Thoracic aorta (tissue), 2 donors: ENCODE measurements at regions not wholly inside any gene's neighbourhood (a gene's known extent, or its start where the extent isn't known, plus 50 kb on each side); places are given as distances from the start of the nearest gene placed in this dataset.

Experiments used
- ATAC-seq: fragments of 150-250 bp; one replicate; pipeline ENCODE4 v1.8.0; 2017; ENCODE audit warnings: low read depth; ENCODE audit not compliant: insufficient number of reproducible peaks, low FRiP score
- DNase-seq: peaks from one replicate; pipeline ENCODE4 v3.0.0-alpha.2; 2020; ENCODE audit warnings: low spot score
- H3K27ac ChIP-seq, 2 donors: fragments of 200-600 bp; sonication (generic); 1 replicate in 1 of 2; 2 replicates in 1 of 2; pipeline ENCODE4 v1.5.1; 2016; ENCODE audit warnings: mild to moderate bottlenecking in 2 of 2, moderate library complexity in 2 of 2
- H3K27me3 ChIP-seq: fragments of 200-600 bp; sonication (generic); replicated peaks from 2 replicates; pipeline ENCODE4 v1.6.0; 2016; ENCODE audit warnings: mild to moderate bottlenecking; ENCODE audit not compliant: insufficient read depth
- H3K36me3 ChIP-seq: fragments of 200-600 bp; sonication (generic); one replicate; pipeline ENCODE4 v1.5.1; 2016
- H3K4me1 ChIP-seq, 2 donors: fragments of 200-600 bp; sonication (generic); 1 replicate in 1 of 2; 2 replicates in 1 of 2; pipeline versions ENCODE4 v1.5.1 to v1.6.0; 2016; ENCODE audit warnings: low read depth in 2 of 2, mild to moderate bottlenecking in 1 of 2; ENCODE audit not compliant: control insufficient read depth in 1 of 2
- H3K4me3 ChIP-seq: fragments of 200-600 bp; sonication (generic); 2 replicates; pipeline ENCODE4 v1.5.1; 2016; ENCODE audit warnings: mild to moderate bottlenecking
- H3K9me3 ChIP-seq: fragments of 200-600 bp; sonication (generic); 2 replicates; pipeline ENCODE4 v1.5.1; 2016
- TF ChIP-seq, protein P1 (sequence below): fragments of 200-600 bp; sonication (generic); IDR thresholded peaks from one replicate; pipeline ENCODE4 v1.5.1; 2019; ENCODE audit warnings: antibody characterized with exemption

DNA sequence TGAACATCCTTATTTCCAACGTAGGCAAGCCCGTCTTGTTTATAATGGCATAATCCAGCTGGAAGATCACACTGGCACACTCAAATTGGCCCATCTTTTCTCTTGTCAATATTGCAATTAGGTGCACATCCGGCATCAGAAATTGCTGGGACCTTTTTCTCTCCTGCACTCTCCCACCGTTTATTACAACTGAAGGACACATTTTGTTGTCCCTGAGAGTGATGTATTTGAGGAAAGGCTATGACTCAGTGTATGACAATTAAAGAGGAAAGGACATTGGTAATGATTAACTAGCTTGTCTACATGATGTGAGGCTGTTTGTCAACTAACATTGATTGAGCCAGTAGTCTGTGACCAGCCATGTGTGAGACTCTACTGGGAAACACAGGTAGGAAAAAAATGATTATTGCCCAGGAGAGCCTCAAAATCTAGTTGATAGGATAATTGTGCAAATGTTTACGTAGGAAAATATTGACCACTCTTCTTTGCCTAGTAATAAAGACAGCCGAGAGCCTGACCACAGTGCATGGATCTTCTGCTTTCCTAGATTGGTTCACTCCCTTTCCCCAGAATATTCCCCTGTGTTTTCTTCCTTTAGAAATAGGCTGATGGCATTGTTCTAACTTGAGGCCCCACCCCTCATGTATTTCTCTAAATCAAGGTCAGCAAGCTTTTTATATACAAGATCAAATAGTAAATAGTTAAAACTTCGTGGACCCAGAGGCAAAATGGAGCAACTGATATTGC, 230.0 kb upstream of the BTBD3 start:
- no peaks in the 10 kb centered on the region for H3K27me3 ChIP-seq
- H3K4me3 ChIP-seq = no peak overlapping the region
- TF ChIP-seq, protein P1, sequence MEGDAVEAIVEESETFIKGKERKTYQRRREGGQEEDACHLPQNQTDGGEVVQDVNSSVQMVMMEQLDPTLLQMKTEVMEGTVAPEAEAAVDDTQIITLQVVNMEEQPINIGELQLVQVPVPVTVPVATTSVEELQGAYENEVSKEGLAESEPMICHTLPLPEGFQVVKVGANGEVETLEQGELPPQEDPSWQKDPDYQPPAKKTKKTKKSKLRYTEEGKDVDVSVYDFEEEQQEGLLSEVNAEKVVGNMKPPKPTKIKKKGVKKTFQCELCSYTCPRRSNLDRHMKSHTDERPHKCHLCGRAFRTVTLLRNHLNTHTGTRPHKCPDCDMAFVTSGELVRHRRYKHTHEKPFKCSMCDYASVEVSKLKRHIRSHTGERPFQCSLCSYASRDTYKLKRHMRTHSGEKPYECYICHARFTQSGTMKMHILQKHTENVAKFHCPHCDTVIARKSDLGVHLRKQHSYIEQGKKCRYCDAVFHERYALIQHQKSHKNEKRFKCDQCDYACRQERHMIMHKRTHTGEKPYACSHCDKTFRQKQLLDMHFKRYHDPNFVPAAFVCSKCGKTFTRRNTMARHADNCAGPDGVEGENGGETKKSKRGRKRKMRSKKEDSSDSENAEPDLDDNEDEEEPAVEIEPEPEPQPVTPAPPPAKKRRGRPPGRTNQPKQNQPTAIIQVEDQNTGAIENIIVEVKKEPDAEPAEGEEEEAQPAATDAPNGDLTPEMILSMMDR = no peak
- no peak overlapping the region for H3K27ac ChIP-seq
- ATAC-seq (no peak), DNase-seq (no peak)
- H3K36me3 ChIP-seq = no peaks in the 10 kb centered on the region
- no peaks in the 10 kb centered on the region for H3K9me3 ChIP-seq
- peaks cover 0 to 13% of the 10 kb centered on the region in 2 donors for H3K4me1 ChIP-seq

DNA sequence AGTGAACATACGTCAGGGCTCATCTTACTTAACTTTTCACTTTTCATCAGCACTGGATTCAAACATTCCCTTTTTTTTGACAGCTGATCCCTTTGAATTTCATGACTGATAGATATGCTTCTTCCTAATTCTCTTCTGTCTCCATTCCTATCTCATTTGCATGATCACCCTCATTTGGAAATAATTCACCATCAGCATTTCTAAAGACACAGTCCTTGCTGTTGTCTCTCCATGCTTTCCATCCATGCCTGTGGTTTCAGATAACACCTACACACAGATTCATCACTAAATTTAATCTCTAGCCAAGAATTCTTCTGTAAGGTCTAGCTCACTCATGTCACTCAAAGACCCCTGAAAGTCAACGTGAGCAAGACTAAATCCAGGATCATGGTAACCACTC, 228.4 kb upstream of the BTBD3 start:
- no peaks in the 10 kb centered on the region for H3K9me3 ChIP-seq
- TF ChIP-seq, protein P1 = no peak
- ATAC-seq = no peak

DNA sequence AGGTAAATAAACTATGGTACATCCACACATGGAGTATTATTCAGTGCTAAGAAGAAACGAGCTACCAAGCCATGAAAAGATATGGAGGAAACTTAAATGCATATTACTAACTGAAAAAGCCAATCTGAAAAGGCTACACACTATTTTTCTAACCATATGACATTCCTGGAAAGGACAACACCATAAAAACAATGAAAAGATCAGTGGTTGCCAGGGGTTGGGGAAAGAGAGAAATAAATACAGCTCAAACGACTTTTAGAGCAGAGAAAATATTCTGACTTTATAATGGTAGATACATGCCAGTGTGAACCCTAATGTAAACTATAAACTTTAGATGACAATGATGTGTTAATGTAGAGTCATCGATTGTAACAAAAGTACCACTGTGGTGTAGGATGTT, 225.9 kb upstream of the BTBD3 start:
- no peak overlapping the region for H3K27ac ChIP-seq

More for the DNA sequence above, 228.4 kb upstream of the BTBD3 start:
- H3K27ac ChIP-seq = no peak overlapping the region
- peaks cover 0 to 13% of the 10 kb centered on the region in 2 donors for H3K4me1 ChIP-seq
- no peak overlapping the region for H3K4me3 ChIP-seq
- no peaks in the 10 kb centered on the region for H3K36me3 ChIP-seq
- no peak for DNase-seq
- no peaks in the 10 kb centered on the region for H3K27me3 ChIP-seq

DNA sequence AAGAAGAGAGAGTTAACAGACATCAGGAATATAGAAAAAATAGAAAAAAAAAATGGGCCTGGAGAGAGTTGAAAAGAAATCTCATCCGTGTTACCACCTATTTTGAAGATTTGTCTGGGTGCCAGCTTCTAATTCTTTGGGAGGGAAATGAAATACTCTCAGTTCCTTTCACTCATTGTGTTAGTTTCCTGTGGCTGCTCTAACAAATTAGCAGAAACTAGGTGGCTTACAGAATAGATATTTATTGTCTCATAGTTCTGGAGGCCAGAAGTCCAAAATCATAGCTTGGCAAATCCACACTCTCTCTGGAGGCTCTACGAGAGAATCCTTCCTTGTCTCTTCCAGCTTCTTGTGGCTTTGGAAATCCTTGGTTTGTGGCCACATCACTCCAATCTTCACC, 225.1 kb upstream of the BTBD3 start:
- DNase-seq (no peak), ATAC-seq (no peak)
- H3K36me3 ChIP-seq = no peaks in the 10 kb centered on the region
- no peak overlapping the region for H3K27ac ChIP-seq
- H3K4me3 ChIP-seq = no peak overlapping the region
- peaks cover 3% of the 10 kb centered on the region for H3K9me3 ChIP-seq
- H3K27me3 ChIP-seq = no peaks in the 10 kb centered on the region
- TF ChIP-seq, protein P1 = no peak
- no peaks in the 10 kb centered on the region for H3K4me1 ChIP-seq

More for the DNA sequence above, 225.9 kb upstream of the BTBD3 start:
- TF ChIP-seq, protein P1 = no peak
- peaks cover 0 to 5% of the 10 kb centered on the region in 2 donors for H3K4me1 ChIP-seq
- no peak for DNase-seq
- no peaks in the 10 kb centered on the region for H3K36me3 ChIP-seq
- H3K4me3 ChIP-seq = no peak overlapping the region
- no peaks in the 10 kb centered on the region for H3K9me3 ChIP-seq
- ATAC-seq = no peak
- H3K27me3 ChIP-seq = no peaks in the 10 kb centered on the region

DNA sequence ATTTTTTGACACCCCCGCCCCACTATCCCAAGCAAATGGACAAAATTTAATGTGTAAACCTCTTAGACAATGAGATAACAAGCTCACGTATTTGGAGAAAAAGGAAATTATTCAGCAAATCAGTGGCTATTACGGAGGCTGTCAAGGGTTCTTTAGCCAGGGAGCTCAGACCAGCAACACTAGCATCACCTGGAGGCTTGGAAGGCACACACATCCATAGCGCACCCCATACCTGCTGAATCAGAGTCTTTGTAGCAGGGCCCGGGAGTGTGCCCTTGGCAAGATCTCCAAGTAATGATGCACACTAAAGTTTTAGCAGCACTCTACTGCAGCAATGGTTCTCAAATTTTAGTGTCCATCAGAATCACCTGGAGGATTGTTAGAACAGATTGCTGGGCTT, 223.2 kb upstream of the BTBD3 start:
- H3K4me1 ChIP-seq = no peaks in the 10 kb centered on the region
- no peaks in the 10 kb centered on the region for H3K27me3 ChIP-seq
- ATAC-seq = no peak
- H3K4me3 ChIP-seq = no peak overlapping the region
- H3K36me3 ChIP-seq = no peaks in the 10 kb centered on the region
- DNase-seq = no peak
- H3K9me3 ChIP-seq = peaks cover 3% of the 10 kb centered on the region
- TF ChIP-seq, protein P1 = no peak
- no peak overlapping the region for H3K27ac ChIP-seq
